ENCODE measurements at regions not wholly inside any gene's neighbourhood (a gene's known extent, or its start where the extent isn't known, plus 50 kb on each side); places are given as distances from the start of the nearest gene placed in this dataset.
"Not testable (repeated sequence)": the region's sequence is repeated elsewhere in the genome, so short reads cannot be mapped to it uniquely, and the experiment has no call there.

DNA sequence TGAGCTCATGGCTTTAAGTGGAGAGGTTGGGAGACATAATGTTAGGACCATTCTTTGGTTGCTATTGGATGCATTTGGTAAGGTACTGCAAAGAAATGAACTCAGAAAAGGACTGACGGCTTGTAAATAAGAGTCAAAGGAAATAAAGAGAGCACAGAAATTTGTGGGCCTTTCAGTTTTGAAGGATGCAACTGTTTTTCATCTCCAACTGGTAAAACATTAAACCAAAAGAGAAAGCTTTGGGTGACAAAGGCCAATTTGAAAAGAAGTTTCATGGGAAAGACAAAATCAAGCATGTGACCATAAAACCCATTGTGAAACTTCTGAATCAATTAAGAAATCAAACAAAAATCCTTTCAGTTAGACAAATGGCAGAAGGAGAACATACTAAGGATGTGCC lies 77.8 kb upstream of the SPOPL start:
- Mint-ChIP-seq H3K4me3 (ENCODE audit: unreplicated experiment) (no peak overlapping the region), H3K27ac (ENCODE audit: unreplicated experiment) (no peak overlapping the region)
- DNase-seq (ENCODE audit: low read depth): no peak

DNA sequence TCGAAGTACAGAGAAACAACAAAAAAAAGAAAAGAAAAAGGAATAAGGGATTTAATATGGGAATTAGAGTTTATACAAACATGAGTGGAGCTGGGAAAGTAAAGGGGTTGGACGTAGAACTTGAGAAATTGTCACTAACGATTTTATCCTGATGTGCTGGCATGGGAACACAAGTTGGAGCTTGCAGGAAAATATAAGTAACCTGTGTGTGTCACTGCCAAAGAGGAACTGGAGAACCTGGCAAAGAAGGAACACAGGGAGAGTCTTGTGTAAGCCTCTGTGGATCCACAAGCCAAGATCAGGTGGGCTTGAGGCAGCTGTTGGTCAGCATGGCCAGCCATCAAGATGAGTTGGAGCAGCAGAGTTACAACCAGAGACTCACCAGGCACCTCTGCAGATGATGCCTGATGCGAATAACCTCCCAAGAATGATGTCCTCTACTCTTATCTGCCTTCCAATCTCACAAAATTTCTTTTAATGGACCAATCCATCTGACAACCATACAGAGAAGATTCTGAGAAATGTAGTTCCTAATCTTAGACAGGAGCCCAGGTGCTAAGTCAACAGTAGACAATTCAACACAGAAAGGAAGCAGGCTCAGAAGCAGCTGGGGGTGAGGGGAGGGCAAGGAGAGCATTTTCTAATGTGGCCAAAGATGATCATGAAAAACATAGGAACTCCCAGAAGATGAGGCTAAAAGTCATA lies 77.0 kb upstream of the SPOPL start:
- Histone ChIP-seq H3K9ac (ENCODE audit: low read length) (no peak overlapping the region), H3K4me1 (ENCODE audit: insufficient read depth, low read length) (peaks cover 4% of the 10 kb centered on the region), H3K27ac (ENCODE audit: low read depth, low read length) (no peak overlapping the region), H3K36me3 (ENCODE audit: insufficient read depth, low read length) (no peaks in the 10 kb centered on the region), H3K4me2 (ENCODE audit: low read length) (no peak overlapping the region), H4K20me1 (ENCODE audit: insufficient read depth, low read length) (no peaks in the 10 kb centered on the region), H3K79me2 (ENCODE audit: insufficient read depth, low read length) (no peaks in the 10 kb centered on the region), H3K9me3 (ENCODE audit: insufficient read depth, low read depth, low read length) (no peaks in the 10 kb centered on the region), H2AFZ (ENCODE audit: low read depth, low read length) (no peak overlapping the region), H3K27me3 (ENCODE audit: insufficient read depth, low read length) (no peaks in the 10 kb centered on the region), H3K4me3 (ENCODE audit: insufficient read depth, low read depth, low read length) (no peak overlapping the region)
- H3K27ac Mint-ChIP-seq (ENCODE audit: unreplicated experiment): no peak overlapping the region
- no peaks in the 10 kb centered on the region for H3K27me3 Mint-ChIP-seq (ENCODE audit: low read depth, unreplicated experiment)
- H3K9me3 Mint-ChIP-seq (ENCODE audit: unreplicated experiment): no peaks in the 10 kb centered on the region
- no peak for FAIRE-seq
- peaks cover 9% of the 10 kb centered on the region for H3K4me1 Mint-ChIP-seq (ENCODE audit: low read depth, unreplicated experiment)
- no peak overlapping the region for H3K4me3 Mint-ChIP-seq (ENCODE audit: unreplicated experiment)
- H3K36me3 Mint-ChIP-seq (ENCODE audit: low read depth, unreplicated experiment): no peaks in the 10 kb centered on the region
- DNase-seq (ENCODE audit: low read depth): no peak
- TF ChIP-seq EZH2 (IDR thresholded peaks at IDR 0.05; ENCODE audit: insufficient read depth, low read length): no peak
- TF ChIP-seq, protein P1, sequence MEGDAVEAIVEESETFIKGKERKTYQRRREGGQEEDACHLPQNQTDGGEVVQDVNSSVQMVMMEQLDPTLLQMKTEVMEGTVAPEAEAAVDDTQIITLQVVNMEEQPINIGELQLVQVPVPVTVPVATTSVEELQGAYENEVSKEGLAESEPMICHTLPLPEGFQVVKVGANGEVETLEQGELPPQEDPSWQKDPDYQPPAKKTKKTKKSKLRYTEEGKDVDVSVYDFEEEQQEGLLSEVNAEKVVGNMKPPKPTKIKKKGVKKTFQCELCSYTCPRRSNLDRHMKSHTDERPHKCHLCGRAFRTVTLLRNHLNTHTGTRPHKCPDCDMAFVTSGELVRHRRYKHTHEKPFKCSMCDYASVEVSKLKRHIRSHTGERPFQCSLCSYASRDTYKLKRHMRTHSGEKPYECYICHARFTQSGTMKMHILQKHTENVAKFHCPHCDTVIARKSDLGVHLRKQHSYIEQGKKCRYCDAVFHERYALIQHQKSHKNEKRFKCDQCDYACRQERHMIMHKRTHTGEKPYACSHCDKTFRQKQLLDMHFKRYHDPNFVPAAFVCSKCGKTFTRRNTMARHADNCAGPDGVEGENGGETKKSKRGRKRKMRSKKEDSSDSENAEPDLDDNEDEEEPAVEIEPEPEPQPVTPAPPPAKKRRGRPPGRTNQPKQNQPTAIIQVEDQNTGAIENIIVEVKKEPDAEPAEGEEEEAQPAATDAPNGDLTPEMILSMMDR (IDR thresholded peaks at IDR 0.05; ENCODE audit: insufficient read depth, low read depth, low read length): no peak

More for the DNA sequence above, 77.8 kb upstream of the SPOPL start:
- Mint-ChIP-seq H3K36me3 (ENCODE audit: low read depth, unreplicated experiment) (no peaks in the 10 kb centered on the region), H3K4me1 (ENCODE audit: low read depth, unreplicated experiment) (peaks cover 9% of the 10 kb centered on the region), H3K27me3 (ENCODE audit: low read depth, unreplicated experiment) (no peaks in the 10 kb centered on the region), H3K9me3 (ENCODE audit: unreplicated experiment) (no peaks in the 10 kb centered on the region)
- FAIRE-seq: no peak
- Histone ChIP-seq H2AFZ (ENCODE audit: low read depth, low read length) (no peak overlapping the region), H3K79me2 (ENCODE audit: insufficient read depth, low read length) (no peaks in the 10 kb centered on the region), H3K9ac (ENCODE audit: low read length) (no peak overlapping the region), H4K20me1 (ENCODE audit: insufficient read depth, low read length) (no peaks in the 10 kb centered on the region), H3K4me3 (ENCODE audit: insufficient read depth, low read depth, low read length) (no peak overlapping the region), H3K27me3 (ENCODE audit: insufficient read depth, low read length) (no peaks in the 10 kb centered on the region), H3K4me1 (ENCODE audit: insufficient read depth, low read length) (peaks cover 4% of the 10 kb centered on the region), H3K36me3 (ENCODE audit: insufficient read depth, low read length) (no peaks in the 10 kb centered on the region), H3K27ac (ENCODE audit: low read depth, low read length) (no peak overlapping the region), H3K9me3 (ENCODE audit: insufficient read depth, low read depth, low read length) (no peaks in the 10 kb centered on the region), H3K4me2 (ENCODE audit: low read length) (no peak overlapping the region)
- TF ChIP-seq, protein P1 (IDR thresholded peaks at IDR 0.05; ENCODE audit: insufficient read depth, low read depth, low read length): no peak
- no peak for TF ChIP-seq EZH2 (IDR thresholded peaks at IDR 0.05; ENCODE audit: insufficient read depth, low read length)

DNA sequence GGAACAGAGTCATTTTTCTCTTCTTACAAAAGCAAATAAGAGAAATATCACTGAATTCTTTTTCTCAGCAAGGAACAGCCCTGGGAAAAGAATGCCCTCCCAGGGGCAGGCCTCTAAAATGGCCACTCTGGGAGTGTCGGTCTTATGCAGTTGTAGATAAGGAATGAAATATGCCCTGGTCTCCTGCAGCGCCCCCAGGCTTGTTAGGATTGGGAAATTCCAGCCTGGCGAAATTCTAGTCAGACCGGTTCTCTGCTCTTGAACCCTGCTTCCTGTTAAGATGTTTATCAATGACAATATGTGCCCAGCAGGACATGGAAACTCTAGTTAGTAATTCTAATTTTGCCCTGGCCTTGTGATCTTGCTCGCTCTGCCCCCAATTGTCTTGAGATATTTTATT lies 75.5 kb upstream of the SPOPL start:
- H3K4me1 Mint-ChIP-seq (ENCODE audit: low read depth, unreplicated experiment); H3K27ac ChIP-seq (ENCODE audit: low read depth, low read length); H3K36me3 ChIP-seq (ENCODE audit: insufficient read depth, low read length); DNase-seq (ENCODE audit: low read depth); H3K4me1 ChIP-seq (ENCODE audit: insufficient read depth, low read length); H3K27me3 ChIP-seq (ENCODE audit: insufficient read depth, low read length); H3K4me3 Mint-ChIP-seq (ENCODE audit: unreplicated experiment); H3K27ac Mint-ChIP-seq (ENCODE audit: unreplicated experiment); H3K9ac ChIP-seq (ENCODE audit: low read length); H4K20me1 ChIP-seq (ENCODE audit: insufficient read depth, low read length); H3K4me2 ChIP-seq (ENCODE audit: low read length); H3K9me3 Mint-ChIP-seq (ENCODE audit: unreplicated experiment); H3K27me3 Mint-ChIP-seq (ENCODE audit: low read depth, unreplicated experiment); H3K9me3 ChIP-seq (ENCODE audit: insufficient read depth, low read depth, low read length); H2AFZ ChIP-seq (ENCODE audit: low read depth, low read length); H3K4me3 ChIP-seq (ENCODE audit: insufficient read depth, low read depth, low read length); H3K36me3 Mint-ChIP-seq (ENCODE audit: low read depth, unreplicated experiment); FAIRE-seq; H3K79me2 ChIP-seq (ENCODE audit: insufficient read depth, low read length): not testable (repeated sequence)
